HG02759 (cell line): ENCODE measurements at regions not wholly inside any gene's neighbourhood (a gene's known extent, or its start where the extent isn't known, plus 50 kb on each side); places are given as distances from the start of the nearest gene placed in this dataset.

Experiments used
- ATAC-seq: cut with Tn5 transposase; IDR thresholded peaks from one replicate; pipeline ENCODE4 v1.9.1; 2021; ENCODE audit warnings: mild to moderate bottlenecking, moderate library complexity; ENCODE audit not compliant: unreplicated experiment

GRCh38 chr13:21814604-21815003 is 143.7 kb downstream of the FGF9 start:
- no peak for ATAC-seq

- no peak for ATAC-seq
Measured at GRCh38 chr13:21817878-21818277, 147.0 kb downstream of the FGF9 start.

- ATAC-seq, result no peak
Measured at GRCh38 chr13:21822029-21822428, 151.2 kb downstream of the FGF9 start.

GRCh38 chr13:21823416-21823815 is 152.5 kb downstream of the FGF9 start:
- ATAC-seq, result no peak

- ATAC-seq, result no peak
Measured at GRCh38 chr13:21823949-21824348, 153.1 kb downstream of the FGF9 start.

- no peak for ATAC-seq
Measured at GRCh38 chr13:21825186-21825585, 154.3 kb downstream of the FGF9 start.

- no peak for ATAC-seq
Measured at GRCh38 chr13:21825801-21826200, 154.9 kb downstream of the FGF9 start.

- no peak for ATAC-seq
Measured at GRCh38 chr13:21826214-21827015, 155.5 kb downstream of the FGF9 start.

GRCh38 chr13:21831654-21832324 is 160.9 kb downstream of the FGF9 start:
- ATAC-seq, result no peak

GRCh38 chr13:21833921-21834320 is 163.0 kb downstream of the FGF9 start:
- no peak for ATAC-seq

GRCh38 chr13:21834521-21834920 is 163.6 kb downstream of the FGF9 start:
- no peak for ATAC-seq

GRCh38 chr13:21837288-21837687 is 166.4 kb downstream of the FGF9 start:
- ATAC-seq, result no peak

- ATAC-seq, result no peak
Measured at GRCh38 chr13:21837841-21838551, 167.1 kb downstream of the FGF9 start.

GRCh38 chr13:21846605-21847004 is 175.7 kb downstream of the FGF9 start:
- ATAC-seq, result no peak

- ATAC-seq, result peak; percentile 88
Measured at GRCh38 chr13:21849323-21849722, 178.4 kb downstream of the FGF9 start.

- no peak for ATAC-seq
Measured at GRCh38 chr13:21850013-21851006, 179.4 kb downstream of the FGF9 start.

- ATAC-seq, result no peak
Measured at GRCh38 chr13:21852043-21852442, 181.2 kb downstream of the FGF9 start.

- ATAC-seq, result no peak
Measured at GRCh38 chr13:21853779-21854178, 182.9 kb downstream of the FGF9 start.

GRCh38 chr13:21868823-21869222 is 197.9 kb downstream of the FGF9 start:
- ATAC-seq, result no peak

- no peak for ATAC-seq
Measured at GRCh38 chr13:21871382-21871781, 200.5 kb downstream of the FGF9 start.

GRCh38 chr13:21871919-21872318 is 201.0 kb downstream of the FGF9 start:
- no peak for ATAC-seq
